ENCODE measurements at regions not wholly inside any gene's neighbourhood (a gene's known extent, or its start where the extent isn't known, plus 50 kb on each side); places are given as distances from the start of the nearest gene placed in this dataset.

GRCh38 chr11:41921746-41922390 lies 462.4 kb upstream of the LRRC4C start:
- no peak for DNase-seq (ENCODE audit: low read depth in 1 of 2, low spot score in 1 of 2)
- Histone ChIP-seq H3K27me3 (ENCODE audit: insufficient read depth, poor library complexity, severe bottlenecking) (no peaks in the 10 kb centered on the region), H3K27ac (replicated peaks) (no peak overlapping the region), H3K4me3 (replicated peaks; ENCODE audit: insufficient read depth, low read length) (no peak overlapping the region)
- TF ChIP-seq SPI1 (IDR thresholded peaks at IDR 0.05; ENCODE audit: borderline replicate concordance, low read depth): no peak
- no peak for TF ChIP-seq POLR2AphosphoS5 (IDR thresholded peaks at IDR 0.05; ENCODE audit: low read depth)
- no peak for TF ChIP-seq REST (IDR thresholded peaks at IDR 0.05; ENCODE audit: insufficient replicate concordance, low read depth)
- TF ChIP-seq CTCF (IDR thresholded peaks at IDR 0.05; ENCODE audit: insufficient read depth, low read length): no peak
- no peak for TF ChIP-seq GABPA (IDR thresholded peaks at IDR 0.05; ENCODE audit: low read depth)

- H3K27me3 ChIP-seq (ENCODE audit: insufficient read depth, poor library complexity, severe bottlenecking): no peaks in the 10 kb centered on the region
- H3K4me3 ChIP-seq (replicated peaks; ENCODE audit: insufficient read depth, low read length): no peak overlapping the region
- TF ChIP-seq SPI1 (IDR thresholded peaks at IDR 0.05; ENCODE audit: borderline replicate concordance, low read depth) (no peak), POLR2AphosphoS5 (IDR thresholded peaks at IDR 0.05; ENCODE audit: low read depth) (no peak), CTCF (IDR thresholded peaks at IDR 0.05; ENCODE audit: insufficient read depth, low read length) (no peak), GABPA (IDR thresholded peaks at IDR 0.05; ENCODE audit: low read depth) (no peak), REST (IDR thresholded peaks at IDR 0.05; ENCODE audit: insufficient replicate concordance, low read depth) (no peak)
- H3K27ac ChIP-seq (replicated peaks): no peak overlapping the region
- no peak for DNase-seq (ENCODE audit: low read depth in 1 of 2, low spot score in 1 of 2)
Measured at GRCh38 chr11:41926339-41926738, 466.9 kb upstream of the LRRC4C start.

GRCh38 chr11:41935241-41935640 lies 475.8 kb upstream of the LRRC4C start:
- DNase-seq (ENCODE audit: low read depth in 1 of 2, low spot score in 1 of 2): no peak
- Histone ChIP-seq H3K27ac (replicated peaks) (no peak overlapping the region), H3K27me3 (ENCODE audit: insufficient read depth, poor library complexity, severe bottlenecking) (no peaks in the 10 kb centered on the region), H3K4me3 (replicated peaks; ENCODE audit: insufficient read depth, low read length) (no peak overlapping the region)
- TF ChIP-seq GABPA (IDR thresholded peaks at IDR 0.05; ENCODE audit: low read depth): no peak
- no peak for TF ChIP-seq SPI1 (IDR thresholded peaks at IDR 0.05; ENCODE audit: borderline replicate concordance, low read depth)
- no peak for TF ChIP-seq CTCF (IDR thresholded peaks at IDR 0.05; ENCODE audit: insufficient read depth, low read length)
- no peak for TF ChIP-seq REST (IDR thresholded peaks at IDR 0.05; ENCODE audit: insufficient replicate concordance, low read depth)
